WTC11 (cell line): ENCODE measurements at regions not wholly inside any gene's neighbourhood (a gene's known extent, or its start where the extent isn't known, plus 50 kb on each side); places are given as distances from the start of the nearest gene placed in this dataset.

Experiments
- ATAC-seq: fragments of 200-7000 bp; cut with Tn5 transposase; 2 replicates; pipeline ENCODE4 v1.10.0; 2021; ENCODE audit warnings: mild to moderate bottlenecking, moderate library complexity
- CTCF ChIA-PET: fragments of 300-600 bp; sonication (Branson Sonifier 250); formaldehyde crosslinking; loops from one replicate; lab custom pipeline; 2021; ENCODE audit warnings: antibody characterized with exemption; lab: Charles Lee
- POLR2A ChIA-PET: fragments of 350-600 bp; sonication (Branson Sonifier 250); formaldehyde crosslinking; loops from one replicate; lab custom pipeline; 2021; ENCODE audit warnings: antibody characterized with exemption; lab: Charles Lee
- DNase-seq: peaks from one replicate; pipeline ENCODE4 v3.0.0; 2021; ENCODE audit warnings: low spot score
- H3K27ac Mint-ChIP-seq: 2 replicates; pipeline ENCODE4 v1.8.0; 2021; ENCODE audit warnings: mixed read lengths
- H3K27me3 Mint-ChIP-seq: 2 replicates; pipeline ENCODE4 v1.8.0; 2021; ENCODE audit warnings: low read depth, mild to moderate bottlenecking, moderate library complexity, mixed read lengths
- H3K36me3 Mint-ChIP-seq: 2 replicates; pipeline ENCODE4 v1.8.0; 2021; ENCODE audit warnings: mixed read lengths
- H3K4me1 Mint-ChIP-seq: 2 replicates; pipeline ENCODE4 v1.8.0; 2022; ENCODE audit warnings: mixed read lengths
- H3K4me3 Mint-ChIP-seq: 2 replicates; pipeline ENCODE4 v1.8.0; 2021; ENCODE audit warnings: mild to moderate bottlenecking, moderate library complexity, mixed read lengths
- H3K9me3 Mint-ChIP-seq: 2 replicates; pipeline ENCODE4 v1.8.0; 2021; ENCODE audit warnings: mixed read lengths
- ATF3 ChIP-seq: sonication (generic); formaldehyde crosslinking; conservative IDR thresholded peaks from 2 replicates; pipeline ENCODE4 v1.8.1; 2022; ENCODE audit warnings: mild to moderate bottlenecking, missing genetic modification reagents
- CDX4 ChIP-seq: fragments of 250-450 bp; sonication (Bioruptor Pico); IDR thresholded peaks from 2 replicates; pipeline ENCODE4 v1.9.0; 2021; ENCODE audit warnings: moderate library complexity, mild to moderate bottlenecking, inconsistent platforms, borderline replicate concordance
- ELF4 ChIP-seq: sonication (generic); formaldehyde crosslinking; IDR thresholded peaks from 2 replicates; pipeline ENCODE4 v1.8.1; 2022; ENCODE audit warnings: low read depth, mild to moderate bottlenecking, moderate library complexity, missing genetic modification reagents
- EMX1 ChIP-seq: fragments of 250-450 bp; sonication (Bioruptor Pico); IDR thresholded peaks from 2 replicates; pipeline ENCODE4 v1.8.0; 2021; ENCODE audit warnings: mild to moderate bottlenecking
- ESRRA ChIP-seq: sonication (generic); formaldehyde crosslinking; IDR thresholded peaks from 2 replicates; pipeline ENCODE4 v1.8.1; 2022; ENCODE audit warnings: mild to moderate bottlenecking, missing genetic modification reagents, borderline replicate concordance
- FOXP4 ChIP-seq: sonication (generic); formaldehyde crosslinking; IDR thresholded peaks from 2 replicates; pipeline ENCODE4 v1.8.0; 2022; ENCODE audit warnings: mild to moderate bottlenecking, missing genetic modification reagents
- GTF2I ChIP-seq: fragments of 250-450 bp; sonication (Bioruptor Pico); conservative IDR thresholded peaks from 2 replicates; pipeline ENCODE4 v1.4.0; 2021; ENCODE audit warnings: mild to moderate bottlenecking
- IRF1 ChIP-seq: sonication (generic); formaldehyde crosslinking; IDR thresholded peaks from 2 replicates; pipeline ENCODE4 v1.8.0; 2023; ENCODE audit warnings: missing genetic modification reagents
- KAT7 ChIP-seq: sonication (generic); formaldehyde crosslinking; IDR thresholded peaks from 2 replicates; pipeline ENCODE4 v1.8.1; 2023; ENCODE audit warnings: missing genetic modification reagents, mild to moderate bottlenecking, borderline replicate concordance
- MAX ChIP-seq: sonication (generic); formaldehyde crosslinking; IDR thresholded peaks from 2 replicates; pipeline ENCODE4 v1.8.0; 2022; ENCODE audit warnings: mild to moderate bottlenecking, missing genetic modification reagents
- MLX ChIP-seq: sonication (generic); formaldehyde crosslinking; IDR thresholded peaks from 2 replicates; pipeline ENCODE4 v1.8.1; 2023; ENCODE audit warnings: mild to moderate bottlenecking, missing genetic modification reagents, moderate library complexity
- NFE2L1 ChIP-seq: sonication (generic); formaldehyde crosslinking; IDR thresholded peaks from 2 replicates; pipeline ENCODE4 v1.8.1; 2023; ENCODE audit warnings: missing genetic modification reagents
- SMAD3 ChIP-seq: sonication (generic); formaldehyde crosslinking; IDR thresholded peaks from 2 replicates; pipeline ENCODE4 v1.8.0; 2022; ENCODE audit warnings: missing genetic modification reagents, mild to moderate bottlenecking, borderline replicate concordance
- TEAD1 ChIP-seq: sonication (generic); formaldehyde crosslinking; IDR thresholded peaks from 2 replicates; pipeline ENCODE4 v1.8.0; 2022; ENCODE audit warnings: mild to moderate bottlenecking, missing genetic modification reagents
- USF1 ChIP-seq: sonication (generic); formaldehyde crosslinking; IDR thresholded peaks from 2 replicates; pipeline ENCODE4 v1.8.0; 2022; ENCODE audit warnings: mild to moderate bottlenecking, missing genetic modification reagents
- ZBTB43 ChIP-seq: sonication (generic); formaldehyde crosslinking; IDR thresholded peaks from 2 replicates; pipeline ENCODE4 v1.8.1; 2023; ENCODE audit warnings: mild to moderate bottlenecking, missing genetic modification reagents
- ZMAT4 ChIP-seq: fragments of 250-450 bp; sonication (Bioruptor Pico); IDR thresholded peaks from 2 replicates; pipeline ENCODE4 v1.9.0; 2021; ENCODE audit warnings: mild to moderate bottlenecking
- ZNF121 ChIP-seq: sonication (generic); formaldehyde crosslinking; IDR thresholded peaks from 2 replicates; pipeline ENCODE4 v1.8.0; 2023; ENCODE audit warnings: missing genetic modification reagents
- ZNF425 ChIP-seq: fragments of 250-450 bp; sonication (Bioruptor Pico); conservative IDR thresholded peaks from 2 replicates; pipeline ENCODE4 v1.9.0; 2021; ENCODE audit warnings: mild to moderate bottlenecking
- ZSCAN18 ChIP-seq: fragments of 250-450 bp; sonication (Bioruptor Pico); IDR thresholded peaks from 2 replicates; pipeline ENCODE4 v2.1.2; 2022; ENCODE audit warnings: mild to moderate bottlenecking, moderate library complexity

- Mint-ChIP-seq H3K4me3 (no peak overlapping the region), H3K36me3 (no peaks in the 10 kb centered on the region), H3K27ac (no peak overlapping the region), H3K9me3 (no peaks in the 10 kb centered on the region), H3K4me1 (peaks cover 6% of the 10 kb centered on the region; the same call in 1 of the 2 replicates), H3K27me3 (no peaks in the 10 kb centered on the region)
- TF ChIP-seq NFE2L1 (CRISPR knock-in tag) = no peak
- TF ChIP-seq ZMAT4 = no peak
- TF ChIP-seq KAT7 (CRISPR knock-in tag) = no peak
- TF ChIP-seq ZNF121 (CRISPR knock-in tag) = no peak
- TF ChIP-seq ELF4 (CRISPR knock-in tag) = no peak
- no peak for TF ChIP-seq IRF1 (CRISPR knock-in tag)
- TF ChIP-seq GTF2I (CRISPR knock-in tag) = no peak
- TF ChIP-seq MLX (CRISPR knock-in tag) = no peak
- no peak for TF ChIP-seq ZSCAN18 (CRISPR knock-in tag)
- no peak for TF ChIP-seq CDX4 (CRISPR knock-in tag)
- no peak for TF ChIP-seq SMAD3
- TF ChIP-seq FOXP4 (CRISPR knock-in tag) = no peak
- no peak for TF ChIP-seq ESRRA (CRISPR knock-in tag)
- no peak for TF ChIP-seq ATF3 (CRISPR knock-in tag)
- no peak for TF ChIP-seq ZBTB43 (CRISPR knock-in tag)
- no peak for TF ChIP-seq USF1
- TF ChIP-seq EMX1 (CRISPR knock-in tag) = no peak
- no peak for TF ChIP-seq TEAD1 (CRISPR knock-in tag)
- no peak for TF ChIP-seq ZNF425 (CRISPR knock-in tag)
- TF ChIP-seq MAX = no peak
- POLR2A ChIA-PET = no interaction called here
- DNase-seq = no peak
- CTCF ChIA-PET = no interaction called here
- ATAC-seq = no peak
These were observed 149.4 kb upstream of the SMLR1 start for GRCh38 chr6:130677766-130678165.
